H1 (cell line): ENCODE measurements at regions not wholly inside any gene's neighbourhood (a gene's known extent, or its start where the extent isn't known, plus 50 kb on each side); places are given as distances from the start of the nearest gene placed in this dataset.

Source experiments
- EZH2 ChIP-seq: fragments of 200-600 bp; sonication (generic); IDR thresholded peaks from 2 replicates; pipeline ENCODE4 v1.7.1; 2012; ENCODE audit warnings: low read depth, mild to moderate bottlenecking, moderate library complexity, low read length, inconsistent platforms; ENCODE audit not compliant: severe bottlenecking
- HDAC2 ChIP-seq, 2 experiments: fragments of 300-600 bp in 1 of 2; sonication (generic) in 1 of 2; IDR thresholded peaks; 2 replicates each; pipeline ENCODE4 v1.6.1; 2011 to 2012; ENCODE audit warnings: low read depth in 2 of 2, low read length in 2 of 2, mild to moderate bottlenecking in 2 of 2, moderate library complexity in 2 of 2, borderline replicate concordance in 1 of 2, inconsistent platforms in 1 of 2
- SAP30 ChIP-seq: fragments of 300-600 bp; sonication (generic); IDR thresholded peaks from 2 replicates; pipeline ENCODE4 v1.7.1; 2012; ENCODE audit warnings: low read length, moderate library complexity, mild to moderate bottlenecking, inconsistent platforms; ENCODE audit not compliant: insufficient read depth, insufficient replicate concordance
- SP1 ChIP-seq: IDR thresholded peaks from 2 replicates; pipeline ENCODE4 v1.6.1; 2011; ENCODE audit warnings: low read depth, low read length

- TF ChIP-seq EZH2 (no peak), HDAC2 (IDR thresholded peaks at IDR 0.05; ENCODE audit: borderline replicate concordance in 1 of 2, low read depth in 2 of 2, low read length in 2 of 2) (no peak), SP1 (no peak), SAP30 (no peak)
These were observed 116.2 kb upstream of the STMND1 start (continued) for GRCh38 chr6:16985513-16986284.
